SK-N-SH (cell line): ENCODE measurements at regions not wholly inside any gene's neighbourhood (a gene's known extent, or its start where the extent isn't known, plus 50 kb on each side); places are given as distances from the start of the nearest gene placed in this dataset.

ENCODE experiments used
- CTCF ChIA-PET: fragments of 300-600, 350-600 bp; formaldehyde crosslinking; extraction: SDS; loops from one replicate; lab custom pipeline; 2021; lab: Yijun Ruan, JAX
- POLR2A ChIA-PET: fragments of 350-600 bp; sonication (Branson Sonifier 250); formaldehyde crosslinking; extraction: SDS; loops from one replicate; lab custom pipeline; 2020; ENCODE audit warnings: antibody characterized with exemption, inconsistent platforms; lab: Yijun Ruan, JAX
- DNase-seq: peaks from one replicate; pipeline ENCODE4 v3.0.0; 2012
- H2AFZ ChIP-seq: fragments of 200-600 bp; sonication (generic); 2 replicates; pipeline ENCODE4 v1.8.1; 2016; ENCODE audit warnings: antibody characterized with exemption, mild to moderate bottlenecking, low read depth
- H3F3A ChIP-seq: fragments of 200-600 bp; sonication (generic); replicated peaks from 2 replicates; pipeline ENCODE3; 2016; ENCODE audit warnings: antibody characterized with exemption, mild to moderate bottlenecking; ENCODE audit not compliant: insufficient read depth
- H3K27ac ChIP-seq, 2 experiments: fragments of 200-500 bp in 1 of 2; fragments of 200-600 bp in 1 of 2; sonication (Bioruptor generic) in 1 of 2; sonication (generic), shearing (Covaris generic) in 1 of 2; 2 replicates each; pipeline versions ENCODE4 v1.5.1 to v1.6.1; 2014 to 2016; ENCODE audit warnings: low read depth in 2 of 2, inconsistent platforms in 1 of 2, low read length in 1 of 2, mild to moderate bottlenecking in 1 of 2, mixed read lengths in 1 of 2
- H3K27me3 ChIP-seq: fragments of 200-600 bp; sonication (generic), shearing (Covaris generic); 2 replicates; pipeline ENCODE4 v1.6.1; 2016; ENCODE audit warnings: mixed run types; ENCODE audit not compliant: insufficient read depth
- H3K36me3 ChIP-seq, 2 experiments: fragments of 200-500 bp in 1 of 2; fragments of 200-600 bp in 1 of 2; sonication (Bioruptor generic) in 1 of 2; sonication (generic) in 1 of 2; replicated peaks in 1 of 2; 2 replicates each; pipeline versions ENCODE3 to v1.5.1; 2014 to 2016; ENCODE audit warnings: low read length in 1 of 2, mild to moderate bottlenecking in 1 of 2; ENCODE audit not compliant: insufficient read depth in 2 of 2, control insufficient read depth in 1 of 2
- H3K4me1 ChIP-seq, 2 experiments: fragments of 200-500 bp in 1 of 2; fragments of 200-600 bp in 1 of 2; sonication (Bioruptor generic) in 1 of 2; sonication (generic), shearing (Covaris generic) in 1 of 2; 2 replicates each; pipeline versions ENCODE4 v1.5.1 to v1.6.1; 2014 to 2016; ENCODE audit warnings: low read depth in 1 of 2, low read length in 1 of 2, mixed run types in 1 of 2; ENCODE audit not compliant: insufficient read depth in 2 of 2, control insufficient read depth in 1 of 2
- H3K4me2 ChIP-seq: fragments of 200-600 bp; sonication (generic), shearing (Covaris generic); 2 replicates; pipeline ENCODE4 v1.6.1; 2017; ENCODE audit warnings: mixed run types
- H3K4me3 ChIP-seq, 2 experiments: fragments of 200-500 bp in 1 of 2; fragments of 200-600 bp in 1 of 2; sonication (Bioruptor generic) in 1 of 2; sonication (generic), shearing (Covaris generic) in 1 of 2; 2 replicates each; pipeline versions ENCODE4 v1.5.1 to v1.8.1; 2014 to 2016; ENCODE audit warnings: low read depth in 2 of 2, inconsistent platforms in 1 of 2, low read length in 1 of 2, mild to moderate bottlenecking in 1 of 2, mixed read lengths in 1 of 2, moderate library complexity in 1 of 2
- H3K79me2 ChIP-seq: fragments of 200-600 bp; sonication (generic); 2 replicates; pipeline ENCODE4 v1.8.1; 2017; ENCODE audit warnings: mild to moderate bottlenecking; ENCODE audit not compliant: insufficient read depth
- H3K9ac ChIP-seq: fragments of 200-600 bp; sonication (generic); 2 replicates; pipeline ENCODE4 v1.6.1; 2017; ENCODE audit warnings: mixed run types
- H3K9me2 ChIP-seq: fragments of 200-600 bp; sonication (generic); 2 replicates; pipeline ENCODE4 v1.6.1; 2017; ENCODE audit warnings: mixed run types
- H3K9me3 ChIP-seq: fragments of 200-600 bp; sonication (generic); 2 replicates; pipeline ENCODE4 v1.6.1; 2017; ENCODE audit warnings: mixed run types, mild to moderate bottlenecking, moderate library complexity
- H4K20me1 ChIP-seq: fragments of 200-600 bp; sonication (generic); 2 replicates; pipeline ENCODE4 v1.6.1; 2017; ENCODE audit warnings: mild to moderate bottlenecking, mixed run types; ENCODE audit not compliant: insufficient read depth
- CTCF ChIP-seq: fragments of 200-600 bp; sonication (generic); IDR thresholded peaks from 2 replicates; pipeline ENCODE4 v1.6.1; 2017; ENCODE audit warnings: antibody characterized with exemption, mild to moderate bottlenecking, moderate library complexity
- EZH2phosphoT487 ChIP-seq: fragments of 200-600 bp; sonication (generic); IDR thresholded peaks from 2 replicates; pipeline ENCODE4 v1.6.1; 2017; ENCODE audit warnings: low read depth, mixed run types, mild to moderate bottlenecking, antibody characterized with exemption, moderate library complexity, borderline replicate concordance
- FOXM1 ChIP-seq: IDR thresholded peaks from 2 replicates; pipeline ENCODE4 v1.4.0; 2012; ENCODE audit warnings: low read depth, mild to moderate bottlenecking
- GABPA ChIP-seq: IDR thresholded peaks from 2 replicates; pipeline ENCODE4 v1.4.0; 2012; ENCODE audit warnings: low read depth, mild to moderate bottlenecking
- GATA2 ChIP-seq: sonication (generic); formaldehyde crosslinking; IDR thresholded peaks from 2 replicates; pipeline ENCODE4 v1.5.0; 2020; ENCODE audit warnings: mild to moderate bottlenecking, missing genetic modification reagents
- IRF3 ChIP-seq: fragments of 150-350 bp; IDR thresholded peaks from 2 replicates; pipeline ENCODE4 v1.6.1; 2016; ENCODE audit warnings: mild to moderate bottlenecking, low read depth, low read length
- JUND ChIP-seq: IDR thresholded peaks from 2 replicates; pipeline ENCODE4 v1.4.0; 2012
- MEF2A ChIP-seq: IDR thresholded peaks from 2 replicates; pipeline ENCODE4 v1.4.0; 2012; ENCODE audit warnings: low read depth, borderline replicate concordance
- MXI1 ChIP-seq: IDR thresholded peaks from 2 replicates; pipeline ENCODE4 v1.6.1; 2012; ENCODE audit warnings: mild to moderate bottlenecking, low read depth, low read length, improper control_type of control experiment
- NFIC ChIP-seq: IDR thresholded peaks from 2 replicates; pipeline ENCODE4 v1.4.0; 2012; ENCODE audit warnings: borderline replicate concordance
- NRF1 ChIP-seq: IDR thresholded peaks from 2 replicates; pipeline ENCODE4 v1.6.1; 2012; ENCODE audit warnings: low read depth, mild to moderate bottlenecking, low read length
- PBX3 ChIP-seq: IDR thresholded peaks from 2 replicates; pipeline ENCODE4; 2012
- POLR2AphosphoS5 ChIP-seq: IDR thresholded peaks from 2 replicates; pipeline ENCODE4 v1.6.1; 2012; ENCODE audit warnings: low read depth, low read length
- REST ChIP-seq: IDR thresholded peaks from 2 replicates; pipeline ENCODE4 v1.6.1; 2012; ENCODE audit warnings: mild to moderate bottlenecking, low read depth, low read length, moderate library complexity
- RFX5 ChIP-seq: IDR thresholded peaks from 2 replicates; pipeline ENCODE4 v1.6.1; 2012; ENCODE audit warnings: mild to moderate bottlenecking, improper control_type of control experiment, low read length
- TAF1 ChIP-seq: IDR thresholded peaks from 2 replicates; pipeline ENCODE4 v1.6.1; 2012; ENCODE audit warnings: low read depth, mild to moderate bottlenecking, low read length, moderate library complexity, borderline replicate concordance
- TCF12 ChIP-seq: IDR thresholded peaks from 2 replicates; pipeline ENCODE4 v1.4.0; 2012
- USF1 ChIP-seq: IDR thresholded peaks from 2 replicates; pipeline ENCODE4 v1.4.0; 2012; ENCODE audit warnings: low read depth, borderline replicate concordance
- YY1 ChIP-seq: IDR thresholded peaks from 2 replicates; pipeline ENCODE4 v1.4.0; 2012; ENCODE audit warnings: low read depth, mild to moderate bottlenecking
- WGBS: methylation state at CpG from one replicate; pipeline ENCODE4 v1.1.6; 2017; ENCODE audit warnings: low lambda C conversion rate; 5-methylcytosine and 5-hydroxymethylcytosine counted together
- TF ChIP-seq, protein P1 (sequence below): fragments of 150-350 bp; IDR thresholded peaks from 2 replicates; pipeline ENCODE4 v1.6.1; 2017; ENCODE audit warnings: antibody characterized with exemption, low read length, low read depth, borderline replicate concordance

- Histone ChIP-seq H3K4me3 (no peak overlapping the region), H3K9me2 (no peaks in the 10 kb centered on the region), H3K36me3 (no peaks in the 10 kb centered on the region), H3K4me2 (no peak overlapping the region), H4K20me1 (no peaks in the 10 kb centered on the region), H3K9me3 (no peaks in the 10 kb centered on the region), H2AFZ (no peak overlapping the region; the same call in 1 of the 2 replicates), H3K9ac (no peak overlapping the region)
- POLR2A ChIA-PET: no interaction called here
- CTCF ChIA-PET: no interaction called here
- TF ChIP-seq REST (no peak), TAF1 (no peak), IRF3 (no peak), NFIC (no peak), EZH2phosphoT487 (no peak), PBX3 (no peak), NRF1 (no peak), FOXM1 (no peak), TCF12 (no peak), USF1 (no peak), JUND (no peak), CTCF (no peak), MEF2A (no peak), RFX5 (no peak), YY1 (no peak), POLR2AphosphoS5 (no peak), MXI1 (no peak), GATA2 (CRISPR knock-in tag) (no peak), GABPA (no peak)
- TF ChIP-seq, protein P1, sequence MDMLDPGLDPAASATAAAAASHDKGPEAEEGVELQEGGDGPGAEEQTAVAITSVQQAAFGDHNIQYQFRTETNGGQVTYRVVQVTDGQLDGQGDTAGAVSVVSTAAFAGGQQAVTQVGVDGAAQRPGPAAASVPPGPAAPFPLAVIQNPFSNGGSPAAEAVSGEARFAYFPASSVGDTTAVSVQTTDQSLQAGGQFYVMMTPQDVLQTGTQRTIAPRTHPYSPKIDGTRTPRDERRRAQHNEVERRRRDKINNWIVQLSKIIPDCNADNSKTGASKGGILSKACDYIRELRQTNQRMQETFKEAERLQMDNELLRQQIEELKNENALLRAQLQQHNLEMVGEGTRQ: no peak
- TF ChIP-seq, all 33 proteins: peak for 0
- Histone ChIP-seq H3F3A (no peaks in the 10 kb centered on the region), H3K79me2 (no peaks in the 10 kb centered on the region), H3K4me1 (no peaks in the 10 kb centered on the region), H3K27me3 (no peaks in the 10 kb centered on the region), H3K27ac (no peak overlapping the region)
- no peak for DNase-seq
- 69% methylated on average over 1 of the region's 1 CpG for WGBS
Measured at GRCh38 chr18:28712172-28712571, 535.2 kb upstream of the CDH2 start.
